ENCODE measurements at regions not wholly inside any gene's neighbourhood (a gene's known extent, or its start where the extent isn't known, plus 50 kb on each side); places are given as distances from the start of the nearest gene placed in this dataset.

DNA sequence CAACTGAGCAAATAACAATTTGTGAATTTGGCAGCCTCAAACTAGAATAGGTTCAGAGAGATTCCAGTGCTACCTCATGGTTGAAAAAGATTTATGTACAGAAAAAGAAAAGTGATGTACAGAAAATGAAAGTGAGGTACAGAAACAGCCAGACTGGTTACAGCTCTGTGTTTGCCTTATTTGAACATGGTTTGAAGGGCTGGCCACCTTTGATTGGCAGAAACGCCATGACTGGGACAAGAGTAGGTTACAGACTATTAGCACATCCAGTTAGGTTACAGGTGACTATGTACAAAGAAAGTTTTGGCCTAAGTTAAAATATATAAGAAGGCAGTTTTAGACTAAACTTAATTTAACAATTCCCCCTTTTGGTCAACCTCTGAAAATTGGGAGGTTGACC lies 309.4 kb downstream of the BTG1 start:
- no peak for DNase-seq

GRCh38 chr12:91835693-91836092 lies 310.0 kb downstream of the BTG1 start:
- DNase-seq, result no peak

DNA sequence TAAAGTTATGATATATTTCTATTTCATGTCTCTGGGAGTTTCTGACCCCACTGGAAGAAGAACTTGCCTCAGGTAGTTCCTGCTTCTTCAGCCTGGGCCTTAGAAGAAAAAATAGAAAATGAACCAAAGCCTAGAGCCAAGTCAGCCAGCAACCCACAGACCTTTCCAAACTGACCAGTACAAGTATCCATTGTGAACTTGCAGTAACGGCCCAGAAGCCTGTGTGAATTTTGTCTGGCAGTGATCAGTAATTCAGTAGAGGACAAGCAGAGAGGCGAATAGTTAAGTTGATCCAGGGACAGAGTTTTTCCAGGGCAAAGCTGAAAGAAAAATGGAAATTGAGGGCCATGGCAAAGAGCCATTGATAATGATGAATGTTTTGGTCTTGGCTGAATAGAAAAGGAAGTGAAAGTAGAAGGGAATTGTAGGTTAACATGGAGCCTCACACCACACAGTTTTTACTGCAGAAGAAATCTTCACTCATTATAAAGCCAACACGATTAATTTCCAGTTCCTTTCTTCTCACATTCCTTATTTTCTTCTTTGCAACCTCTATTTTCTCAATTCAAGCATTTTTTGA lies 311.8 kb downstream of the BTG1 start:
- no peak for DNase-seq

DNA sequence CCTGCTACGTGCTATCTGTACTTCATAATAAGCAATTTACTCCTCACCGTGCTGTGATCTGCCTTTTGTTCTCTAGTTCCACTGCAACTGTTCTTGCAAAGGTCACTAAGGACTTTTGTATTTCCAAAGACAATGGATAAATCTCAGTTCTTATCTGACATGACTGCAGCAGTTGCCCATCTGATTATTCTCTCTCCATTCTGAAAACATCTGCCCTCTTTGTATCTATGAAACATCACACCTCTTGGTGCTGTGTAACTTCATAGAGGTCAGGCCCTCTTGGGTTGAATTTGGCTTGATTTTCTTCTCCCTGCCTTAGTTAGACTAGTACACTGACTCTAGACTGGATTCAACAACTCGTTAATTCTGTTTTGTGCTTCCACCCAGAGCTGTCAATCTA lies 319.6 kb downstream of the BTG1 start:
- DNase-seq, result no peak

- DNase-seq, result no peak
Measured at GRCh38 chr12:91824991-91825390, 320.7 kb downstream of the BTG1 start.

- no peak for DNase-seq
Measured at GRCh38 chr12:91819132-91819447, 326.6 kb downstream of the BTG1 start.

DNA sequence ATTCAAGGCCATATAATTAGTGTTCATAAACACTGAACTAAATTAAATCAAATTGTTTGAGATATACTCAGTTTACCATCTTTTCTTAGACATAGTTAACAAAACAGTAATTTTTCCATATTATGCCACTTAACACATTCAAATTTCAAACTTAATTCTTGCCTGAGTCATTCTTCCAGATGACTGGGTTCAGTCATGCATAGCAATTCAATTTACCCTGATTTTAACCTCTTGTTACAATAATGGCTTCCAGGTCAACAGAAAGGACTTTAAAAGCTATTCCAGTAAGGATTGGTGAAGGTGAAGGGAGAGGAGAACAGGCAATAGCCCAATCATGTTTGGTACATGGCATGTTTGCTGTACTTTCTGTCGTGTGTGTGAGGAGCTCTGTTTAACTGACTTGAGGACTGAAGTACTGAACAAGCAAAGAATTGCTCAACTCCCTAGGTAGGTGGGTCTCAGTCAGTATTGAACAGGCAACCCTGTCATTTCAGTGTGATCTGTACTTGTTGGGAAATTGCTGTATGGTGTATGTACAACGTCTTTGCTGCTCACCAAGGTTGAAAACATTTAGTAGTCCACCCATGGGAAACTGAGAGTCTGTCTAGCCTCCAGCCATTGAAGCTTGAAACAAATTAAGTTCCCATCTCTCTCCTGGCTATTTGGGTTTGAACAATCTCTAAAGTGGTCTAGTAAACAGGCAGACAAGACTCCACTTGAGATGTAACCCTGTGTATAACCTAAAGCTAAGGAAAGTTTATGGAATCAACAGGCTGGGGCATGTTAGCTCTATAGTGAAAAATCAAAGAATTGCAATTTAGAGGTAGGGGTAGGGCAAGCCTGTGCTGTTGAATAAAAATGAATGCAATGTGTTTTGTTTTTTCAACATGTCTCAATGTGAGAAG lies 327.2 kb downstream of the BTG1 start:
- no peak for DNase-seq

DNA sequence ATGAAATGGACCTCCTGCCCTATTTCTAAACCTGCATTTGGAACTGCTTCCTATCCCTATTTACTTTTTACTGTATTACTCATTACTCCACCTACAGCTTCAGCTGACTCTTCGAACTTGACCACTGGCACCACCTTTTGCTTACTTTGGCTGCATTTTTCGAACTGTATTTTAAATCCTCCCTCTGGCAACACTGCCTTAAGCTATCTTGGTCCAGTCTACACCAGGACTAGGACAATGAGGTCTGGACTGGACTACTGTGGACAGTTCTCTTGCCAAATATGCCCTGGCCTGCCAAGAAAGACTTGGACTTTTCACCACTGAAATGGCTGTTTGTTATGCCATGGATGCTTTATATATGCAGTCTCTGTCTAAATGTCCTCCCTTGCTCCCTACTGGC lies 328.1 kb downstream of the BTG1 start:
- no peak for DNase-seq

DNA sequence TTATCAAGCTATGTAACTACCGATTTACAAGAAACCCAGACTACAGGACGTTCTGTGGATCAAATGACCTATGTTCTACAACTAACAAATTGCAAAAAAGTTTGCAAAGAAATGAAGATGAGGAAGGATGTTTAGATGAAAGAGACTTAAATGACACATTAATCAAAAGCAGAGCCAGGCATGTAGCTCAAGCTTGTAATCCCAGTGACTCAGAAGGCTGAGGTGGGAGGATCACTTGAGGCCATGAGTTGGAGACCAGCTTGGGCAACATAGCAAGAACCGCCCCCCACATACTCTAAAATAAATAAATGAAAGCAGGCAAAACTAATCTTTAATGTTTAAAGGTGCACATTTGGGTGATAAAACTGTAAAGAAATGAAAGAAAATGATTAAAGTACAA lies 331.9 kb downstream of the BTG1 start:
- DNase-seq, result no peak

DNA sequence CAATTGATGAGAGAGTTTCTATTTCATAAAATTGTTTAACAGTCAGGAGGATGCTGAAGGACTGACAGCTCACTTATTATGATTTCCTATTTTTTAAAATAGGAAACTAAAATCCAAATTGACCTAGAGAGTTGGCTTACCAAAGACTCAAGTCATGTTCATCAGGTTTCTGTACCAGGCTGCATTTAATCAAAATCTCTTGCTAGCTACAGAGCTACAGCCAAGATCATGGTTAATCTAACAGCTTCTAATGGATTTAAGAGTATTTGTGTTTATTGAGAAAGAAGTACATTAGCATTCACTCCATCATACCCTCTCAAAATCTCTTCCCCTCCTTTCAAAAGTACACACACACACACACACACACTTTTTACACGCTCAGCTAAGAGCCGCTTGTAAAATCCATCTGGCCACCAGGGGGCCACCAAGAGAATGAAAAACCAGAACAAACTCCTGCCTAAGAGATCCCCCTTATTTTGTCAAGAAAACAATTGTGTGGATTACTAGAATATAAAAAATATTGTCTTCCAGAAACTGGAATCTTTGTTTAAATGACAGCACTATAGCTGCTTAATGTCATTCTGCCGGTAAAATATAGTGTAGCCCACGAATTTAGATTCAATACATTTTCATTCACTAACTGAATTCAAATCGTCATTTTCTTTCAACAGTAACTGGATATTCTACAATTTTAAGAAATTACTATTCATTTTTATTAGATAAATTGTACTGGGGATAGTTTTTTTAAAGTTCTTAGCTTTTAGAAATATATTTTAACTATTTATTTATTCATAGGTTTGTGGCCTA lies 334.0 kb downstream of the BTG1 start:
- peak; percentile 83 for DNase-seq

DNA sequence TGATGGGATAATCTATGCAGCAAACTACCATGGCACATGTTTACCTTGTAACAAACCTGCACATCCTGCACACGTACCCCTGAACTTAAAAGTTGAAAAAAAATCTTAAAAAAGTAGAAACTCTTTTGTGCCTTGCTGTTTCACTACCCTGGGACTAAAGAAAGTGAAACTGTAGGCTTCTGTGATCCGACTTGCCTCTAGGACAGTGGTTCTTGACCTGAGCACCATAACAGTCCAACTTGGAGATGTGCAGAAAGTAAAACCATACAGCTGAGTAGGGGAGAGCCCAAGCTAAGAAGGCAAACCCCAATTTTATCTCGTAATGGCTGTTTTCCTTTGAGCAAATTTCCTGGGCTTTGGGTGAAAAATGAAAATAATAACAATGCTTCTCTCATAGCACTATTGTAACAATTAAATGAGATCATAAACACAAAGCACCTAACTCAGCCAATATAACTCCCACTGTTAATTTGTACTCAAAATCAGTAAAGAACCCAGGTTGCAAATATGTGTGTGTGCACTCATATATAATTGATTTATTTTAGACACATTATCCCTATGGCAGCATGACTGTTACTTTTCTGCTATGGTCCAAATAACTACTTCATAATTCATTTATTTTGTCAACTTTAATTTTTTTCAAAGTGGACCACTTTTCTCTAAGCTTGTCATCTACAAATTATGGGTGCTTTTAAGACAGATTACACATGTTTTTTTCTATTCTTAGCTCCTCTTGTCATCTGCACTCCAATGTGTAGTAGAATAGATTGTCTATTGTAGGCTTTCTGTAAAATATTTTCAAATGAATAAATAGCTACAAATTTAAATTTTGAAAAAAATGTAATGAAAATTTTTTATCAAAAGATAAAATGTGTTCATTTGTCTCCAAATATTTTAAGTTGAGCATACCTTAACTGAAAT lies 334.9 kb downstream of the BTG1 start:
- DNase-seq, result no peak

GRCh38 chr12:91810077-91810476 lies 335.6 kb downstream of the BTG1 start:
- no peak for DNase-seq

DNA sequence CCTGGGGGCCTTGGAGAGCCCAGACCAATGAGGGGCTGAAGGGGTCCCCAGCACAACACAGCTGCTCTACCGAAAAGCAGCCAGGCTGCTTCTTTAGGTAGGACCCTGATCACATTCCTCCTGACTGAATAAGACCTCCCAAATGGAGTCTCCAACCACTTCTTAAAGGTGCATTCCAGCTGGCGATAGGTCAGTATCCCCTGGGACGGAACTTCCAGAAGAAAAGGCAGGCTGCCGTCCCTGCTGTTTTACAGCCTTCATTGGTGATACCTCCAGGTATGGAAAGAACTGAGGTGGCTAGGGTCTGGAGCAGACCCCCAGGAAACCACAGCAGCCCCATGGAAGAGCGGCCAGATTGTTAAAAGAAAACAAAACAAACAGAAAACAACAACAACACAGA lies 340.6 kb downstream of the BTG1 start:
- no peak for DNase-seq

DNA sequence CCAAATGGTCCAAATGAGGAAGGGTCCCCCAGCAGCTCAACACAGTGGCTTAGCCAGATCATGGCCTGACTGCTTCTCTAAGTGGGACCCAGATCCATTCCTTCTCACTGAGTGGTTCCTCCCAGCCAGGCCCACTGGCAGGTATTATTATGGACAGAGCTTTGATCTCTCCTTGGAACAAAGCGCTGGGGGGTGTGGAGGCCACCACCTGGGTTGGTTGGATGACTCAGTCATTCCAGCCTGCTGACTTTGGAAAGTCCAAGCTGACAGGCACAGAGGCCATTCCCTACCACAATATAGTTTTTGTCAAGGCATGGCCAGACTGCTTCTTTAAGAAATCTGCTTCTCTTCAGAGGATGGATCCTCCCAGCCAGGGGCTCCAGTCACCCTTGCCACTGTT lies 341.1 kb downstream of the BTG1 start:
- DNase-seq, result no peak

DNA sequence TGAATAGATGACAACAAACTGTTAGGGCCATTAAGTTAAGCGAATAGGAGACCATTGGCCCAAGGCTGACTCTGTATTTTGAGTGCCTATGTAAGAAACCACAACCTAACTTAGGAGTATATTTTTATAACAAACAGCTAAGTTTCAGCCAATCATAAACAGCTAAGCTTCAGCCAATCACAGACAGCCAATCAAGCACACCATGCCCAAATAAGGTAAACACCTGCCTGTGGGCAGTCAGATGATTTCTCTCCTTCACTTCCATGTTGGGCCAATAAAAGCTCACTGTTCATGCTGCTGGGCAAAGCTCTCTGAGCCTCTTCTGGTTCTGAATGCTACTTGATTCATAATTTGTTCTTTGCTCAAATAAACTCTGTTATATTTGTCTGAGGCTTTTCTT lies 344.6 kb downstream of the BTG1 start:
- no peak for DNase-seq

DNA sequence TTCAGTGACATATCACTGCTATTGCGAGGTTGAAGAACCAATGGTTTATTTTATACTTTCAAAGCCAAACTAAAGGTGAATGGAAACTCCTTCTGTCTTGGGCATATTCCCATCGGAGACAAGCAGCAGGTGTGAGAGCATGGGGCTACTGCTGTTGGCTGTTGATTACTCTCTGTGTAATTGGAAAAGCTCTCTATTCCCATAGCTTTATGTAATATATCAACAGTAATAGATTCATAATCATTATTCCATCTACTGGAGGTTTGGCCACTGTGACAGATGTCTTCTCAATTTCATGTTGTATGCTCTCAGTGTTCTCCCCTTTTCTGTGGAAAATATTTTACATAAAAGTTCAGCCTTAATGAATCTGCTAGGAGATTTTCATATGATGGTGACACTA lies 352.0 kb downstream of the BTG1 start:
- DNase-seq, result no peak

DNA sequence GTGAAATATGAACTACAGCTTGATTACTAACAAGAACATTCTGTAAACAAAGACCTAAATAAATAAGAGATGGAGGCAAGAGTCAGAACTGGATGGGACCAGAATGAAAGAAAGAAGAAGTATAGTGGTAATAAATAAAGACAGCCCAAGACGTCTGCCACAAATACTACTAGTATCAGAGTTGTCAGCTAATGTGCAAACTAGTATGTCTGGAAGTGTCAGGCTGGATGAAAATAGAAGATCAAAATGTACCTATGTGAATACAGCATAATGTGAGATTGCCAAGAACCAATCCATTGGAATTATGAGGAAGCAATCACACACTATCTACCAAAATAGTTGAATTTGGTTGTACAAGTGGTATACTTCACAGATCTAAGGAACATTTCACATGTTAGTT lies 353.0 kb downstream of the BTG1 start:
- DNase-seq, result no peak

DNA sequence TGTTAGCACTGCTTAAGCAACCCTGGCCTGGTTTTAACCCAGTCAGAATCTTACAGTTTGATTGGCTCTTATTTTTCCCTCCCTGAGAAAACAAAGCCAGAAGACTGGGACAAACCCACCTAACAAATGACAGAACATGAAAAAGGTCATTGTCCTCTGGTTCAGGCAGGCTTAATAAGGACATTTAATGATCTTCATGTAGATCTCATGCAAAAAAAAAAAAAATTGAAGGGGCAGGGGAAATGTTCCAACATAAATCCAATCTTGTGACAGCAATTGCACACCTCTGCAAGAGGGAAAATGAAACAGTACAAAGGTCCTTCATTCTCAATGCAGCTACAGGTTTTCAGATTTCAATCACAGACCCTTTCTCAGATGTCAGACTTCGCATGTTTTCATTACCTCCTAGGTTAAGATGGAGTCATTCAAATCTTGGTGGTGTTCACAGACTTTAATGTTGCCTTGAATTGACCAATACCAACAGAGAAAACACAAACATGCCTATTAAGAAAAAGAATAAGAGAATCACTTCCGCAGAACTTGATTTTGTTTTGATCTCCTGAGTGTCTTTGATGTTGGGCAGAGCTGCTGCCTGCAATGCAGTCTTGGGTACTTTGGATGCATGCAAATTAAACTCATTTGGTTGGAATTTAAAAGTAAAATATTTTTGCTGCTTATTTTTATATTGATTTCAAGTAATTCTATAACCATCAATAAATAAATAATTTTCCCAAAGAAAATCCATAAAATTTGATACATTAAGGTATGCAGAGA lies 359.0 kb downstream of the BTG1 start:
- no peak for DNase-seq

GRCh38 chr12:91785655-91786498 lies 359.8 kb downstream of the BTG1 start:
- no peak for DNase-seq

DNA sequence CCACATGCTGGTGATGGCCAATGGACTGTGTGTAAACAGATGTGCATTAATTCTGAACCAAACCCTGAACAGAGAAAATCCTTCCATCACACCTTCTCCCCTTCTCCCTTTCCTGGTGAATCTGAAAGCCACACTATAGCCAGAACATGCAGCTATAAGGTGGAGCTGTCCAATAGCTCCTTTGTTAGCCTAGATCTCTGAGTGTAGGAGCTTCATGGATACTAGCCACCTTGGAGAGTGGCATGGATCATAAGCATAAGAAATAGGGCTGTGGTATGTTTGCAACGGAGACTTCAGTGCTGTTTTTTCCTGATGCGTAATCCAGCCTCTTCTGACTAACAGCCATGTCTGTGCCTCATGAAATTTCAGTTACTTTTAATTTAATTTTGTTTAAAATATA lies 364.5 kb downstream of the BTG1 start:
- DNase-seq, result no peak

DNA sequence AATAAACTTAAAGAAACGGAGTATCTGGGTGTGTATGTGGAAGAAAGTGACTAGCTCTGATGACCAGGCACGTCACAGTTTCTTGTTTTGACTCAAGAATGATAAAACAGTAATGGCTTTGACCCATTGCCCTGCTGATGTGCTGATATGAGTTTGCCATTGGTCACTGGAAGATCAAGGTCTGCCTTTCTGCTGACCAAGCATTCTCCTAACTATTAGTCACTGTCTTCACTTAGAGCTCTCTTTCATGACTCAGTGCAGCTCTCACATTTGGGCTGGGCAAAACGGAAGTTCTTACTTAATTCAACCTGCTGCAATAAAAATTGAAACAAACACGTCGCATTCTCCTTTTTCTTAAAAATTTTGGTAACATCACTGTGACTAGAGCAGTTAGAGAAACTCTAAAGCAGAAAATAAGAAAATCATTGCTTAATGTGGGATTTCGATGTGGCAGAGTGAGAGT lies 366.7 kb downstream of the BTG1 start:
- DNase-seq, result peak; percentile 64
